ENCODE measurements at regions not wholly inside any gene's neighbourhood (a gene's known extent, or its start where the extent isn't known, plus 50 kb on each side); places are given as distances from the start of the nearest gene placed in this dataset.

GRCh38 chr15:36392676-36393266 is 186.7 kb upstream of the CDIN1 start:
- TF ChIP-seq CTCF (IDR thresholded peaks at IDR 0.05 in 4 of 5, conservative IDR thresholded peaks at IDR 0.05 in 1 of 5) (no peak), POLR2A (IDR thresholded peaks at IDR 0.05) (no peak)
